GM13976 (cell line): ENCODE measurements at regions not wholly inside any gene's neighbourhood (a gene's known extent, or its start where the extent isn't known, plus 50 kb on each side); places are given as distances from the start of the nearest gene placed in this dataset.
A peak's percentile ranks its signal among the peaks of the same experiment; 100 is the strongest.

ENCODE experiments used
- DNase-seq: peaks from one replicate; pipeline ENCODE4 v3.0.0; 2012; ENCODE audit warnings: low spot score
- in situ Hi-C: fragments of 300-500 bp; cut with MboI; formaldehyde crosslinking; loops from one replicate; pipeline ENCODE4 v1.12.0; 2022; ENCODE audit warnings: low sequenced_read_pairs, mixed read lengths, inconsistent platforms; ENCODE audit not compliant: unreplicated experiment
- TF ChIP-seq, protein P1 (sequence below): IDR thresholded peaks from 2 replicates; pipeline ENCODE4 v1.5.1; 2012; ENCODE audit warnings: borderline replicate concordance, mild to moderate bottlenecking; ENCODE audit not compliant: insufficient read depth; ENCODE audit errors: extremely low read depth, missing control alignments, control extremely low read depth

DNA sequence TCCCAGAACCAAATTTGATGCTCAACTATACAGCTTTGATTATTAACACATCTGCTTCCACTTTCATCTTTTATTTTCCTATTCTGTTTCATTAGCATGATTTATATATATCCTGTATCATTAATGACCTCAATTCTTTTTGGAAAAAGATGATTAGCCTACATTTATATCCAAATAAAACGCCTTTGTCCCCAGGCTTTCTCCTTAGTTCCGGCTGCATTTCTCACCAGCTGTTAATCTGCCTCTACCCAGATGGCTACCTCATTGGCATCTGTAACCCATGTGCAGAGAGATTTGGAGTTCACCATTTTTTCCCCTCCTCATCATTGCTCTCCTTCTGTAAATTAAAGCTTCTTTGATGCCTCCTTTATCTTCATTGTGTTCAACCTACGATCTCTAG lies 336.8 kb upstream of the RGS6 start:
- TF ChIP-seq, protein P1, sequence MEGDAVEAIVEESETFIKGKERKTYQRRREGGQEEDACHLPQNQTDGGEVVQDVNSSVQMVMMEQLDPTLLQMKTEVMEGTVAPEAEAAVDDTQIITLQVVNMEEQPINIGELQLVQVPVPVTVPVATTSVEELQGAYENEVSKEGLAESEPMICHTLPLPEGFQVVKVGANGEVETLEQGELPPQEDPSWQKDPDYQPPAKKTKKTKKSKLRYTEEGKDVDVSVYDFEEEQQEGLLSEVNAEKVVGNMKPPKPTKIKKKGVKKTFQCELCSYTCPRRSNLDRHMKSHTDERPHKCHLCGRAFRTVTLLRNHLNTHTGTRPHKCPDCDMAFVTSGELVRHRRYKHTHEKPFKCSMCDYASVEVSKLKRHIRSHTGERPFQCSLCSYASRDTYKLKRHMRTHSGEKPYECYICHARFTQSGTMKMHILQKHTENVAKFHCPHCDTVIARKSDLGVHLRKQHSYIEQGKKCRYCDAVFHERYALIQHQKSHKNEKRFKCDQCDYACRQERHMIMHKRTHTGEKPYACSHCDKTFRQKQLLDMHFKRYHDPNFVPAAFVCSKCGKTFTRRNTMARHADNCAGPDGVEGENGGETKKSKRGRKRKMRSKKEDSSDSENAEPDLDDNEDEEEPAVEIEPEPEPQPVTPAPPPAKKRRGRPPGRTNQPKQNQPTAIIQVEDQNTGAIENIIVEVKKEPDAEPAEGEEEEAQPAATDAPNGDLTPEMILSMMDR: no peak
- no peak for DNase-seq
- in situ Hi-C loops: no loop called here

DNA sequence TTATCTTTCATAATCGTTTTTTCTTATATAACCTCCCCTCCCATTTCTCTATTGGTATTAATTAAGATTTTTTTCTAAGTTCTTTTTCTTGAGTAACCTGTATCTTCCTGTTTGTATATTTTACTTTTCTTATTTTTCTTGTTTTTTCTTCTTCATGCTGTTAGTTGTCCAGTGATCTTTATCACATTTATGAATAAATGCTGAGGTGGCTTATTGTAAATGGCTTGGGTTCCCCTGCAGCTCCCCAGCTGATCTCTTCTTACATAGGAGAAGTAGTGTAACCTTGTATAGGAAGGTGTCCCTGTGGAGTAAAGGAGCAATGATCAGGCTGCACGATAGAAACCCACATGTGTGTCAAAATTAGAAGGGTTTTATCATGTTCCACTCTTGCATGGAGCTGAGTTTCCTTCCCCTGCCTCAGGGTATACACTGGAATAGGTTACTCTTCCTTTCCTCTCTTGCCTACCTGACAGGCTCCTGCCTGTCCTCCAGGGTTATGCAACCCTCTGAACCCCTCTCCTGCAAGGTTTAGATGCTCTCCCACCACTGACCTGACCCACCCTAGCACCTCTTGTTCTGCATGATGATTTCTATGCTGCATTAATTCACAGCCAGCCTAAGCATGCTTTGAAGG lies 334.8 kb upstream of the RGS6 start:
- TF ChIP-seq, protein P1: no peak
- in situ Hi-C loops: no loop called here
- DNase-seq: no peak

DNA sequence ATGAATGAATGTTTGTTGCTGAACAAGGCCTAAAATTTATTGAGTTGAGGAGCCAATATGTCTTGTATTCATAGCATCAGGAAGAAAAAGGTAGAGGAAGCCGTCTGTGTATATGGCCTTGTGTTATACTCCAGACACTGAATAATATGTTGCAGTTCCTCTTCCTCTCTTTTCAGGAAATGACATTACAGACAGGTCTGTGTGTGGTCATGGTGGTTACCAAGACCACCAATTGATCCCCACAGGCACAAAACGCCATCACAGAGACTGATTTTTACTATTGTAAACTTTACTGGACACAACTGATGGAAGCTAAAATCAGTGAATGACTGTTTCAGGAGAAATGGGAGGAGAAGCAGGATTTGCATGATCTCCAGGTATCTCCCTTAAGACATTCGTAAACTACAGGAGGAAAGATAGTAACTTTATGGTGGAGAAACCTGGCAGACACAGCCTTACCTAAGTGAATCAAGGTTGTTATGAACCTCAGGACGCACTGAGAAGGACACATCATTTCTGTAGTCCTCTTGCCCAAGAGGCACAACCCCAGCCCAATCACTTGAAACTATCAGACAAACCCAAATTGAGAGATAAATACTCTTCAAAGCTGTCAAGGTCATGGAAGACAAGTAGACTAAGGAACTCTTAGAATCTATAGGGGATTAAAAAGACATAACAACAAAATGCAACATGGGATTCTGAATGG lies 334.1 kb upstream of the RGS6 start:
- in situ Hi-C loops: no loop called here
- TF ChIP-seq, protein P1: no peak
- DNase-seq: peak; percentile 37

DNA sequence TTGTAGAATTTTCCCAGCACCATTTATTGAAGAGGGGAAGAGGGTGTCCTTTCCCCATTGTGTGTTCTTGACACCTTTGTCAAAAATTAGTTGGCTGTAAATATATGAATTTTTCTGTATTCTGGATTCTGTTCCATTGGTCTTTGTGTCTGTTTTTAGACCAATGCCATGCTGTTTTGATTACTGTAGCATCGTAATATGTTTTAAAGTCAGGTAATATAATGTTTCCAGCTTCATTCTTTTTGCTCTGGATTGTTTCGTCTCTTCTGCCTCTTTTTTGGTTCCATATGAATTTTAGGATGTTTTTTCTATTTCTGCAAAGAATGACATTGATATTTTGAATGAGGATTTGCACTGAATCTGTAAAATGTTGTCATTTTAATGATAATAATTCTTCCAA lies 331.9 kb upstream of the RGS6 start:
- DNase-seq: no peak
- in situ Hi-C loops: no loop called here

DNA sequence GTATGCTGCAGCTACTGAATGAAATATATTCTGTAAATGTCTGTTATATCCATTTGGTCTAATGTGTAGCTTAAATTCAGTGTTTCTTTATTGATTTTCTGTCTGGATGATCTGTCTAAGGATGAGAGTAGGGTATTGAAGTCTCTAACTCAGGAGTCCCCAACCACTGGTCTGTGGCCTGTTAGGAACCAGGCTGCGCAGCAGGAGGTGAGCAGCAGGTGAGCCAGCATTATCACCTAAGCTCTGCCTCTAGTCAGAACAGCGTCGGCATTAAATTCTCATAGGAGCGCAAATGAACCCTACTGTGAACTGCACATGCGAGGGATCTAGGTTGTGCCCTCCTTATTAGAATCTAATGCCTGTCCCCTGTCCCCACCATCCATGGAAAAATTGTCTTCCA lies 329.7 kb upstream of the RGS6 start:
- TF ChIP-seq, protein P1: no peak
- in situ Hi-C loops: no loop called here

More for the DNA sequence above, 331.9 kb upstream of the RGS6 start:
- TF ChIP-seq, protein P1: no peak

DNA sequence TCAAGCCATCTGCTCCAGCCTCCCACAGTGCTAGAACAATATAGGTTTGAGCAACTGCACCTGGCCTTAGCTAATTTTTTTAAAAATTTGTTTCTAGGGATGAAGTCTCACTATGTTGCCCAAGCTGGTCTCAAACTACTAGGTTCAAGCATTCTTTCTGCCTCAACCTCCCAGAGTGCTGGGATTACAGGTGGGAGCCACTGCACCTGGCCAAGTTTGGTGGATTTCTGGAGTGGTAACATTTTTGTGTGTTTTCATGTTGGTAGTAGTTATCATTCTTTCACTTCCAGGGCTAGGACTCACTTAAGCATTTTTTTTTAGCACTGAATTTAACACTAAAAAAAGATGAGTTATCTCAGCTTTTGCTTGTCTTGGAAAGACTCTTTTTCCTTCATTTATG lies 328.0 kb upstream of the RGS6 start:
- TF ChIP-seq, protein P1: no peak
- DNase-seq: no peak
- in situ Hi-C loops: no loop called here

More for the DNA sequence above, 329.7 kb upstream of the RGS6 start:
- no peak for DNase-seq
